ENCODE measurements at regions not wholly inside any gene's neighbourhood (a gene's known extent, or its start where the extent isn't known, plus 50 kb on each side); places are given as distances from the start of the nearest gene placed in this dataset.

GRCh38 chr5:54670281-54670680, 152.7 kb downstream of the SNX18 start:
- TF ChIP-seq POLR2A (IDR thresholded peaks at IDR 0.05) (no peak), CTCF (IDR thresholded peaks at IDR 0.05 in 4 of 5, conservative IDR thresholded peaks at IDR 0.05 in 1 of 5) (no peak)
